ENCODE measurements at regions not wholly inside any gene's neighbourhood (a gene's known extent, or its start where the extent isn't known, plus 50 kb on each side); places are given as distances from the start of the nearest gene placed in this dataset.
"Not testable (repeated sequence)": the region's sequence is repeated elsewhere in the genome, so short reads cannot be mapped to it uniquely, and the experiment has no call there.

- Mint-ChIP-seq H3K27ac (no peak overlapping the region), H3K27me3 (ENCODE audit: insufficient read depth) (no peaks in the 10 kb centered on the region), H3K4me1 (peaks cover 2% of the 10 kb centered on the region), H3K9me3 (peaks cover 37% of the 10 kb centered on the region), H3K36me3 (ENCODE audit: low read depth) (peaks cover 11% of the 10 kb centered on the region), H3K4me3 (no peak overlapping the region)
- no peak for DNase-seq
- no peak for TF ChIP-seq CTCF (conservative IDR thresholded peaks at IDR 0.05)
- Histone ChIP-seq H3K27ac (ENCODE audit: low read depth, low read length) (no peak overlapping the region), H3K4me3 (ENCODE audit: low read length) (no peak overlapping the region), H3K9ac (ENCODE audit: extremely low read depth, low read length, poor library complexity, severe bottlenecking) (no peak overlapping the region), H3K36me3 (ENCODE audit: control insufficient read depth, insufficient read depth, low read length) (no peaks in the 10 kb centered on the region), H3K9me3 (ENCODE audit: control insufficient read depth, low read length) (peaks cover 21% of the 10 kb centered on the region), H3K4me1 (ENCODE audit: control insufficient read depth, insufficient read depth, low read length) (no peaks in the 10 kb centered on the region), H3K27me3 (ENCODE audit: control insufficient read depth, insufficient read depth, low read length, poor library complexity, severe bottlenecking) (no peaks in the 10 kb centered on the region)
- 93 to 100% methylated on average over 1 to 3 of the region's 4 CpGs for WGBS, 2 experiments (ENCODE audit: insufficient coverage in 1 of 2, insufficient read length in 1 of 2)
These were observed 198.9 kb upstream of the SLC16A7 start for GRCh38 chr12:59396919-59397318.

DNA sequence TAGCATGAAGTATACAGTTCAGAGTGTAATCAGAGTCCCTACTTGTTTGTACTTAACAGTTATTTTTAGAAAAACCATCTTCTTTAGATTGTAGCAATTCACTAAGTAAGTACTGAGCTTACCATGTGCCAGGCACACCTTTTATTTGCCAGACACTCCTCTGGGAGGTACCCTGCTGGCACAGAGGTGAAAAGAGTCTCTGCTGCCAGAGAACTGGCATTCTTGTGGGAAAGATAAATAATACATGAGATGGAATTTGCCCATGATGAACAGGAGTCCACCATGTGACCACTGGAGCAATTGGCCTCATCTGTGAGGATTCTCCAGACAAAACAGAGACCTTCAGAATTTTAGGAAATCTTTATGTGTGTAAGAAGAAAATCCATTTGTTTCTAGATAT, 199.3 kb upstream of the SLC16A7 start:
- no peak overlapping the region for H3K4me3 ChIP-seq (ENCODE audit: low read length)
- no peak for DNase-seq

GRCh38 chr12:59395310-59395709, 200.5 kb upstream of the SLC16A7 start:
- not testable (repeated sequence) for H3K4me1 ChIP-seq (ENCODE audit: control insufficient read depth, insufficient read depth, low read length); H3K27me3 Mint-ChIP-seq (ENCODE audit: insufficient read depth); H3K4me3 ChIP-seq (ENCODE audit: low read length); DNase-seq; H3K27me3 ChIP-seq (ENCODE audit: control insufficient read depth, insufficient read depth, low read length, poor library complexity, severe bottlenecking); H3K36me3 ChIP-seq (ENCODE audit: control insufficient read depth, insufficient read depth, low read length); H3K4me1 Mint-ChIP-seq; H3K27ac Mint-ChIP-seq; H3K27ac ChIP-seq (ENCODE audit: low read depth, low read length); H3K4me3 Mint-ChIP-seq; H3K9ac ChIP-seq (ENCODE audit: extremely low read depth, low read length, poor library complexity, severe bottlenecking)
- peaks cover 26% of the 10 kb centered on the region for H3K9me3 ChIP-seq (ENCODE audit: control insufficient read depth, low read length)
- peaks cover 51% of the 10 kb centered on the region for H3K9me3 Mint-ChIP-seq
- H3K36me3 Mint-ChIP-seq (ENCODE audit: low read depth): peaks cover 23% of the 10 kb centered on the region

More for the DNA sequence above, 199.3 kb upstream of the SLC16A7 start:
- H3K27me3 Mint-ChIP-seq (ENCODE audit: insufficient read depth): no peaks in the 10 kb centered on the region
- peaks cover 11% of the 10 kb centered on the region for H3K36me3 Mint-ChIP-seq (ENCODE audit: low read depth)
- Histone ChIP-seq H3K27ac (ENCODE audit: low read depth, low read length) (no peak overlapping the region), H3K9ac (ENCODE audit: extremely low read depth, low read length, poor library complexity, severe bottlenecking) (no peak overlapping the region), H3K9me3 (ENCODE audit: control insufficient read depth, low read length) (peaks cover 21% of the 10 kb centered on the region), H3K27me3 (ENCODE audit: control insufficient read depth, insufficient read depth, low read length, poor library complexity, severe bottlenecking) (no peaks in the 10 kb centered on the region), H3K4me1 (ENCODE audit: control insufficient read depth, insufficient read depth, low read length) (no peaks in the 10 kb centered on the region), H3K36me3 (ENCODE audit: control insufficient read depth, insufficient read depth, low read length) (no peaks in the 10 kb centered on the region)
- H3K4me3 Mint-ChIP-seq: no peak overlapping the region
- H3K9me3 Mint-ChIP-seq: peaks cover 39% of the 10 kb centered on the region
- H3K27ac Mint-ChIP-seq: no peak overlapping the region
- no peak for TF ChIP-seq CTCF (conservative IDR thresholded peaks at IDR 0.05)
- peaks cover 2% of the 10 kb centered on the region for H3K4me1 Mint-ChIP-seq

DNA sequence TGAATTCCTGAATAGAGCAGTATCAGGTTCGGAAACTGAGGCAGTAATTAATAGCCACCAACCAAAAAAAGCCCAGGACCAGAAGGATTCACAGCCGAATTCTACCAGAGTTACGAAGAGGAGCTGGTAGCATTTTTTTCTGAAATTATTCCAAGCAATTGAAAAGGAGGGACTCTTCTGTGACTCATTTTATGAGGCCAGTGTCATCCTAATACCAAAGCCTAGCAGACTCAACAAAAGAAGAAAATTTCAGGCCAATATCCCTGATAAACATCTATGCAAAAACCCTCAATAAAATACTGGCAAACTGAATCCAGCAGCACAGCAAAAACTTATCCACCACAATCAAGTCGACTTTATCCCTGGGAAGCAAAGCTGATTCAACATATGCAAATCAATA, 202.3 kb upstream of the SLC16A7 start:
- DNase-seq: no peak
- WGBS, 2 experiments (ENCODE audit: insufficient coverage in 1 of 2, insufficient read length in 1 of 2): 67 to 94% methylated on average over 1 to 4 of the region's 4 CpGs
- H3K27ac ChIP-seq (ENCODE audit: low read depth, low read length): no peak overlapping the region

More for the DNA sequence above, 202.3 kb upstream of the SLC16A7 start:
- peaks cover 59% of the 10 kb centered on the region for H3K9me3 Mint-ChIP-seq
- H3K9ac ChIP-seq (ENCODE audit: extremely low read depth, low read length, poor library complexity, severe bottlenecking): no peak overlapping the region
- TF ChIP-seq CTCF (conservative IDR thresholded peaks at IDR 0.05): no peak
- no peaks in the 10 kb centered on the region for H3K4me1 ChIP-seq (ENCODE audit: control insufficient read depth, insufficient read depth, low read length)
- H3K27me3 Mint-ChIP-seq (ENCODE audit: insufficient read depth): no peaks in the 10 kb centered on the region
- H3K36me3 Mint-ChIP-seq (ENCODE audit: low read depth): peaks cover 34% of the 10 kb centered on the region
- no peak overlapping the region for H3K4me3 ChIP-seq (ENCODE audit: low read length)
- H3K27me3 ChIP-seq (ENCODE audit: control insufficient read depth, insufficient read depth, low read length, poor library complexity, severe bottlenecking): no peaks in the 10 kb centered on the region
- H3K9me3 ChIP-seq (ENCODE audit: control insufficient read depth, low read length): peaks cover 21% of the 10 kb centered on the region
- H3K4me1 Mint-ChIP-seq: peaks cover 2% of the 10 kb centered on the region
- H3K4me3 Mint-ChIP-seq: no peak overlapping the region
- H3K36me3 ChIP-seq (ENCODE audit: control insufficient read depth, insufficient read depth, low read length): no peaks in the 10 kb centered on the region
- H3K27ac Mint-ChIP-seq: no peak overlapping the region

All from endodermal cell (in vitro differentiated cells).